Fibroblast of skin of abdomen (primary cell): ENCODE measurements at regions not wholly inside any gene's neighbourhood (a gene's known extent, or its start where the extent isn't known, plus 50 kb on each side); places are given as distances from the start of the nearest gene placed in this dataset.
"Not testable (repeated sequence)": the region's sequence is repeated elsewhere in the genome, so short reads cannot be mapped to it uniquely, and the experiment has no call there.

Source experiments
- DNase-seq: peaks from one replicate; pipeline ENCODE4 v3.0.0-alpha.2; 2013

GRCh38 chr5:45062044-45062443 is 253.3 kb downstream of the MRPS30 start:
- no peak for DNase-seq

DNA sequence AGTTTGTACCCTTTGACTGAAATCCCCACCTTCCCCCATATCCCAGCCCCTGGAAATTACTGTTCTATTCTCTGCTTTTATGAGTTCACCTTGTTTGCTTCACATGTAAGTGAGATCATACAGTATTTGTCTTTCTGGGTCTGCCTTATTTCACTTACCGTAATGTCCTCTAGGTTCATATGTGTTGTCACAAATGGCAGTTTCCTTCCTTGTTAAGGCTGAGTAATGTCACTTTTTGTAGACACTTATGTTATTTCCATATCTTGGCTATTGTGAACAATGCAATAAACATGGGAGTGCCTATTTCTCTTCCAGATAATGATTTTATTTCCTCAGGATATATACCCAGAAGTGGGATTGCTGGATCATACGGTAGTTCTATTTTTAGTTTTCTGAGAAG is 272.3 kb downstream of the MRPS30 start:
- DNase-seq: no peak

- no peak for DNase-seq
Measured at GRCh38 chr5:45089870-45090269, 281.1 kb downstream of the MRPS30 start.

DNA sequence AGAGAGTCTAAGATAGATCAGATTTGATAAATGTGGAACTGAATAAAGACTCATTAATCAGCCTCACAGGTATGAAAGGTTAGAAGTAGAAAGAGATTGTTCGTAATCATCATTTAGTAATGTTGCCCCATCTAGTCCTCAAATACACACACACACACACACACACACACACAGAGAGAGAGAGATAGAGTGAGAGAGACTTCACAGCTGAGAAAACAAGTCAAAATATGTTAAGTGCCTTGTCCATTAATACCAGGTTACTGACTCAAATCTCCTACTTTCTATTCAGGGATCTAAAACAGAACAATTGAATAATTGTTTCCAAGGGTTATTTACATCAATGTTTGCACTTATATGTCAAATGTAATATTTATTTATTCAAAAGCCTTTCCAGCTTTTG is 284.6 kb downstream of the MRPS30 start:
- no peak for DNase-seq

DNA sequence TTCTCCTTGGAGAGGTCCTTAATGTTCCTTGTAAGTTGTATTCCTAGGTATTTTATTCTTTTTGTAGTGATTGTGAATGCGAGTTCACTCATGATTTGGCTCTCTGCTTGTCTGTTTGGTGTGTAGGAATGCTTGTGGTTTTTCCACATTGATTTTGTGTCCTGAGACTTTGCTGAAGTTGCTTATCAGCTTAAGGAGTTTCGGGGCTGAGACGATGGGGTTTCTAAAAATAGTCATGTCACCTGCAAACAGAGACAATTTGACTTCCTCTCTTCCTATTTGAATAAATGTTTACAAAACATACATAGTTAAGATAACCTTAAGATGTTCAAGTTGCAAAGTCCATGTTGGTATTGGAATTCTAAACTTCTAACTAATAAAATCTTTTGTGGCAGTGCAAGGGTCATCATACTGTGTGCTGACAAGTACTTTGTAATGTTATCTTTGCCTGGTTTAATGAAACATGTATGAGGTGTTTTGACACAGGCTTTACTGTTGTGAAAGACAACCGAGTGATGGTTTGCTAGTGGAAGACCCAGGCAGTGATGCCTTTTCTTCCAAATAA is 286.2 kb downstream of the MRPS30 start:
- no peak for DNase-seq

- no peak for DNase-seq
Measured at GRCh38 chr5:45098483-45098882, 289.7 kb downstream of the MRPS30 start.

- no peak for DNase-seq
Measured at GRCh38 chr5:45101146-45101545, 292.4 kb downstream of the MRPS30 start.

GRCh38 chr5:45105491-45105994 is 296.8 kb downstream of the MRPS30 start:
- DNase-seq: no peak

GRCh38 chr5:45109062-45109461 is 300.3 kb downstream of the MRPS30 start:
- DNase-seq: no peak

- no peak for DNase-seq
Measured at GRCh38 chr5:45109636-45110035, 300.9 kb downstream of the MRPS30 start.

DNA sequence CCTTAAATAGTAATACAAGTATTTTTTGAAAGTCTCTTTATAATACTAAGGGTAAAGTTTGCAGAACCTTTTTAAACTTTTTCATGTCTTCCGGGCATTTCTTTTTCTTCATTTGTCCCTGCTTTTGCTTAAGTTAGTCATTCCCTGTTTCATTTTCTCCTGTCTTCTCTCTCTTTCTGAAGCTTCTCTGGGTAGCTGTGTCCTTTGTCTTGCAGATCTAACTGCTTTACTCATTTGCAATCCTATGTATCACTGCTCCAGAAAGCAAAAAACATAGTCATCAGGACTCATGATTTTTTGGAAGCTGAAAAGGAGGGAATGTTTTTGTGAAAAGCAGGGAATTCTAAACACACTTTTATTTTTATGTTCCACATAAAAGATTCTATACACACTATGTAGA is 301.7 kb downstream of the MRPS30 start:
- no peak for DNase-seq

DNA sequence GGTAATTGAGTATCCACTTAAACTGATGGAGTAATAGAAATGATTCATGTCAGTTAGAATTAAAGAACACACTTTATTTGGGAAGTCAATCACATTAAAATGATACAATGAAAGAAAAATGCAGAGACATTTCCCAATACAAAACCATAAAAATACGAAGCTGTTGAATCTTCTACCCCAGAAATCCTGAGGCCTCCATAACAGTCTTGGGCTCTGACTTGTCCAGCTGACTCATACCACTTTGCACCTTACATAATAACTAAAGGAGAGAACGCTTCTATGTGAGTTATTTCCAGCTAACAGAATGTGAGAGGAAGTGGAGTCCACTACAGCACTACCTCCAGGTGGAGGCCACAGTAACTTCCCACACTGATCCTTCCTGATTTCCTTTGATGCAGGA is 305.0 kb downstream of the MRPS30 start:
- no peak for DNase-seq

DNA sequence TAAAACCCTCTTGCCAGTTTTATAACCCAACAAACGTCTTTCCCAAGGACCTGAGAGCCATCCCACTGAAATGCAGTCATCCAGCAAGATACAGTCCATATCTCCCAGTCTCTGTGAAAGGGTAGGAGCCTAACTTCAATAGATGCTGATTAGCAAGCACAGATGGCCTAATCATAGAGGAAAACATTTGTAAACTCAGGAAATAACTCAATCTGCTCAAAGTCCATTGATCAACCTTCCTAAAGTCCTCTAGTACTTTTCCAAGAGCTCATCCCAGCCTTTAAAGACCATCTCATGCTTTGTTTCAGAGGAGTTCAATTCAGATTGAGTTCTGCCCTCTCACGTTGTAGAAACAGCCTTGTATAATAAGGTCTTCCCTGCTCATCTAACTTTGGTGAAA is 324.2 kb downstream of the MRPS30 start:
- DNase-seq: no peak

DNA sequence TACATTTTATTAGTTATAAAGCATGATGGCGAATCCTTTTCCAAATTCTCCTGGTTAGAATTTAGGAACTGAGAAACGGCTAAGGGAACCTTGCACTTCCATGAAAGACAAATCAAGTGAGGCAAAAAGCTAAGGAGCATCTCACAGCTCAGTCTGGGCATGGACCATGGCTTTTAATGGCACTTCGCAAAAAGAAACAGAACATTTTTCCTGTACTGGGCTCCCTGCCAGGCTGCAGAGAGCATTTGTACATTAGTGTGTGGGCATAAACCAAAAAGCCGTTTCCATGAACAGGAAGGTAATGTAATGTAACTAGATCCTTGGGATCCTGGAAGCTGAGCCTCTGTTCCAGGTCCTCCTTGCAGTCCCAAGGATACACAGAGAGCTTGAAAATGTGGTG is 354.2 kb downstream of the MRPS30 start:
- no peak for DNase-seq

- no peak for DNase-seq
Measured at GRCh38 chr5:45171563-45171962, 362.8 kb downstream of the MRPS30 start.

- DNase-seq: not testable (repeated sequence)
Measured at GRCh38 chr5:45172634-45173033, 363.9 kb downstream of the MRPS30 start.

DNA sequence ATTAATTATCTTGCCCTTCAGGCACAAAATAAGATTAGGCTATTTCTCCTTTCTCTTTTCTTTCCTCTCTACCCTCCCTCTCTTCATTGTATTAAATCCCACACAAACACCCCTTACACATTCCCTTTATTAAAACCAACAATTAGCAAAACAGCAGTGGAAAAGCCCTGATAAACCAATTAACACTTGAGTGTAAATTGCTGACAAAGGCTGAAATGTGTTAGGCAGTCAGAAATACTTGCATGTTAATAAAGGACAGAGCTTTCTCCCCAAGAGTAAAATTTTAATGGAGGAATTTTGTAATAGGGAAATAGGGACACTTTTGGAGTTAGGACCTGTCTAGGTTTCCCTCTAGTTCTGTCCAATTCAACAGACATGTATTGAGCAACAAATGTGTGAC is 370.9 kb downstream of the MRPS30 start:
- DNase-seq: no peak

- no peak for DNase-seq
Measured at GRCh38 chr5:45189042-45189441, 380.3 kb downstream of the MRPS30 start.

DNA sequence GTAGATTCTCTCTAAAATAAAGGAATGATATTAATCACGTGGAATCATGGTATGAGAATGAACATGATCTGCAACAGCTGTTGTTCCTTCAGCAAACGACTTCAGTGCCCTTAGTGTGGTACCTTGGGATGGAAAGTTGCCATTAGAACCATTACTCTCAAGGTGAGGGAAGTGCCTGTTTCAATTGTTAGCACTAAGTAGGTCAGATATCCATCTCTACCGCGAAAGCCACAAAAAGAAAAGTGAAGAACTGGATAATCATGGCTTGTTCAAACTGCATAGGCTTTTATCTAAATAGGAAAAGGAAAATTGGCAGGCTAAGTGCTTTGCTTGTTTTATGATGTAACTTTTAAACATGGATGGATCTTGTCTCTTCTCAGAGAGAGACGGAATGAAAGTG is 380.7 kb downstream of the MRPS30 start:
- no peak for DNase-seq

DNA sequence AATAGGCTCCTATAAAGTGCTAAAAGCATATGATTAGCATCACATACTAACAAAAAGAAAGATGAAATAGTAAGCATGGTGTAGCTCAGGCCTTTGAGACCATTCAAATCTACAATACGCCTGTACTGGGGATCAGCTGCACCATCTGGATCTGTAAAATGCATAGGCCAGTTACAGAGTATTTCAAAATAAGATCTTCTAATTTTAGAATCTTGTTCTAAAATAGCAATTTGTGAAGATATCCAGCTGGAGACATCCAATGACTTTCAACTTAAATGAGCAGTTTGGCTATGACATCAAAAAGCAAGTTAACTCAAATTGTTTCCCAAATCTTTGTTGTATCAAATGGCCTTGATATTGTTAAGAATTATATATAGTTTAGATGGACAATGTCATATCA is 386.3 kb downstream of the MRPS30 start:
- DNase-seq: no peak
